HL-60 (cell line): ENCODE measurements at regions not wholly inside any gene's neighbourhood (a gene's known extent, or its start where the extent isn't known, plus 50 kb on each side); places are given as distances from the start of the nearest gene placed in this dataset.

Source experiments
- DNase-seq, 2 experiments: peaks; one replicate each; pipeline ENCODE4 v3.0.0-alpha.2; 2010 to 2020; ENCODE audit warnings: low read depth in 1 of 2, low spot score in 1 of 2
- H3K27ac ChIP-seq: fragments of 250-450 bp; sonication (Bioruptor Pico); replicated peaks from 2 replicates; pipeline ENCODE4 v1.5.1; 2020; ENCODE audit warnings: mild to moderate bottlenecking, moderate library complexity
- H3K27me3 ChIP-seq: fragments of 250-450 bp; sonication (Bioruptor Pico); 2 replicates; pipeline ENCODE4 v1.5.1; 2021; ENCODE audit warnings: mild to moderate bottlenecking, moderate library complexity; ENCODE audit not compliant: insufficient read depth, poor library complexity, severe bottlenecking
- H3K4me3 ChIP-seq: replicated peaks from 2 replicates; pipeline ENCODE4 v1.5.1; 2011; ENCODE audit warnings: mild to moderate bottlenecking, control low read depth, low read length; ENCODE audit not compliant: insufficient read depth
- CTCF ChIP-seq: IDR thresholded peaks from one replicate; pipeline ENCODE4 v1.5.1; 2011; ENCODE audit warnings: low read length, control low read depth, inconsistent platforms; ENCODE audit not compliant: insufficient read depth
- GABPA ChIP-seq: IDR thresholded peaks from 2 replicates; pipeline ENCODE4 v1.6.1; 2012; ENCODE audit warnings: low read depth
- POLR2AphosphoS5 ChIP-seq: IDR thresholded peaks from 2 replicates; pipeline ENCODE4 v1.6.1; 2012; ENCODE audit warnings: low read depth
- REST ChIP-seq: IDR thresholded peaks from 2 replicates; pipeline ENCODE4 v1.6.1; 2012; ENCODE audit warnings: low read depth; ENCODE audit not compliant: insufficient replicate concordance
- SPI1 ChIP-seq: IDR thresholded peaks from 2 replicates; pipeline ENCODE4 v1.6.1; 2012; ENCODE audit warnings: low read depth, mild to moderate bottlenecking, borderline replicate concordance

- DNase-seq = peak in 1 of 2 experiments; percentile 37
- no peak overlapping the region for H3K4me3 ChIP-seq
- TF ChIP-seq GABPA = no peak
- TF ChIP-seq REST = no peak
- no peak for TF ChIP-seq SPI1
- TF ChIP-seq POLR2AphosphoS5 = no peak
- no peak for TF ChIP-seq CTCF
- H3K27me3 ChIP-seq = no peaks in the 10 kb centered on the region
- H3K27ac ChIP-seq = no peak overlapping the region
Measured at GRCh38 chr12:38411426-38411825, 94.9 kb downstream of the ALG10B start.

GRCh38 chr12:38411946-38412345 is 95.4 kb downstream of the ALG10B start:
- DNase-seq = no peak

GRCh38 chr12:38417101-38417500 is 100.5 kb downstream of the ALG10B start:
- TF ChIP-seq SPI1 (no peak), GABPA (no peak), POLR2AphosphoS5 (no peak), CTCF (no peak), REST (no peak)
- Histone ChIP-seq H3K27me3 (no peaks in the 10 kb centered on the region), H3K27ac (no peak overlapping the region), H3K4me3 (no peak overlapping the region)
- DNase-seq = no peak

More at GRCh38 chr12:38411946-38412345, 95.4 kb downstream of the ALG10B start:
- Histone ChIP-seq H3K27me3 (no peaks in the 10 kb centered on the region), H3K4me3 (no peak overlapping the region), H3K27ac (no peak overlapping the region)
- TF ChIP-seq SPI1 = no peak
- TF ChIP-seq GABPA = no peak
- TF ChIP-seq POLR2AphosphoS5 = no peak
- TF ChIP-seq REST = no peak
- no peak for TF ChIP-seq CTCF
